Osteocyte (in vitro differentiated cells): ENCODE measurements at regions not wholly inside any gene's neighbourhood (a gene's known extent, or its start where the extent isn't known, plus 50 kb on each side); places are given as distances from the start of the nearest gene placed in this dataset.

ENCODE experiments used
- DNase-seq: peaks from one replicate; pipeline ENCODE4 v3.0.0; 2021; ENCODE audit warnings: mixed read lengths; ENCODE audit not compliant: unreplicated experiment; ENCODE audit errors: extremely low spot score
- H3K27ac Mint-ChIP-seq: one replicate; pipeline ENCODE4 v1.8.0; 2021; ENCODE audit warnings: mild to moderate bottlenecking, mixed read lengths; ENCODE audit not compliant: unreplicated experiment
- H3K27me3 Mint-ChIP-seq: one replicate; pipeline ENCODE4 v1.8.0; 2021; ENCODE audit warnings: mixed read lengths; ENCODE audit not compliant: unreplicated experiment
- H3K36me3 Mint-ChIP-seq: one replicate; pipeline ENCODE4 v1.8.0; 2021; ENCODE audit warnings: mixed read lengths; ENCODE audit not compliant: unreplicated experiment
- H3K4me1 Mint-ChIP-seq: one replicate; pipeline ENCODE4 v1.8.0; 2021; ENCODE audit warnings: mixed read lengths; ENCODE audit not compliant: unreplicated experiment
- H3K4me3 Mint-ChIP-seq: one replicate; pipeline ENCODE4 v1.8.0; 2021; ENCODE audit warnings: mild to moderate bottlenecking, moderate library complexity, mixed read lengths; ENCODE audit not compliant: unreplicated experiment
- H3K9me3 Mint-ChIP-seq: one replicate; pipeline ENCODE4 v1.8.0; 2021; ENCODE audit warnings: mixed read lengths; ENCODE audit not compliant: unreplicated experiment
- TF ChIP-seq, protein P1 (sequence below): fragments of 200-600 bp; sonication (generic); IDR thresholded peaks from 2 replicates; pipeline ENCODE4 v1.5.0; 2021; ENCODE audit warnings: antibody characterized with exemption, mild to moderate bottlenecking, moderate library complexity

DNA sequence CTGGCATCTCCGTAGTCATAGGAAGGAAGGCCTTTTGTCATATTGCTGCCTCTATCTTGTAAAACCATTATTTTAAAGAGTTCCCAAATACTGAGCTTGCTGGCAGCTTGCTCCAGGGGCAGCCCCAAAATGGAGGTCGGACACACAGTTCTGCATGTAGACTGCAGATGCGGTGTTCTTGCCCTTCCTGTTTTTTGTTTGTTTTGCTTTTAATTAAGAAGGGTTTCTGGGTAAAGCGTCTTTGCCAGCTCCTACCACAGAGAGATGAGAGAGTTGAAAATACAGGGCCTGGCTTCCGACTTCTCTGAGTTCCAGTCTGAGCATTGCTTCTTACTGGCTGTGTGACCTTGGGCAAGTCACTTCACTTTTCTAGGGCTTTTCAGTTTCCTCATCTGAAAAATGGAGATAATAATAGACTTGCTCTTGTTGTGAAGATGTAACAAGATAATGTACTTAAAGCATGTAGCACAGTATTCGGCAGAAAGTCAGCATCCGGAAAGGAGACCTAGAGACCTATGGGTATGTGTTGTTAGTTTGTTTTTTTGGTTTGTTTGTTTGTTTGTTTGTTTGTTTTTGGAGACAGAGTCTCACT lies 67.8 kb upstream of the GSE1 start:
- no peak overlapping the region for H3K4me3 Mint-ChIP-seq
- H3K27ac Mint-ChIP-seq: no peak overlapping the region
- no peaks in the 10 kb centered on the region for H3K9me3 Mint-ChIP-seq
- no peaks in the 10 kb centered on the region for H3K27me3 Mint-ChIP-seq
- H3K36me3 Mint-ChIP-seq: no peaks in the 10 kb centered on the region
- TF ChIP-seq, protein P1, sequence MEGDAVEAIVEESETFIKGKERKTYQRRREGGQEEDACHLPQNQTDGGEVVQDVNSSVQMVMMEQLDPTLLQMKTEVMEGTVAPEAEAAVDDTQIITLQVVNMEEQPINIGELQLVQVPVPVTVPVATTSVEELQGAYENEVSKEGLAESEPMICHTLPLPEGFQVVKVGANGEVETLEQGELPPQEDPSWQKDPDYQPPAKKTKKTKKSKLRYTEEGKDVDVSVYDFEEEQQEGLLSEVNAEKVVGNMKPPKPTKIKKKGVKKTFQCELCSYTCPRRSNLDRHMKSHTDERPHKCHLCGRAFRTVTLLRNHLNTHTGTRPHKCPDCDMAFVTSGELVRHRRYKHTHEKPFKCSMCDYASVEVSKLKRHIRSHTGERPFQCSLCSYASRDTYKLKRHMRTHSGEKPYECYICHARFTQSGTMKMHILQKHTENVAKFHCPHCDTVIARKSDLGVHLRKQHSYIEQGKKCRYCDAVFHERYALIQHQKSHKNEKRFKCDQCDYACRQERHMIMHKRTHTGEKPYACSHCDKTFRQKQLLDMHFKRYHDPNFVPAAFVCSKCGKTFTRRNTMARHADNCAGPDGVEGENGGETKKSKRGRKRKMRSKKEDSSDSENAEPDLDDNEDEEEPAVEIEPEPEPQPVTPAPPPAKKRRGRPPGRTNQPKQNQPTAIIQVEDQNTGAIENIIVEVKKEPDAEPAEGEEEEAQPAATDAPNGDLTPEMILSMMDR: no peak
- no peak for DNase-seq
- peaks cover 33% of the 10 kb centered on the region for H3K4me1 Mint-ChIP-seq

DNA sequence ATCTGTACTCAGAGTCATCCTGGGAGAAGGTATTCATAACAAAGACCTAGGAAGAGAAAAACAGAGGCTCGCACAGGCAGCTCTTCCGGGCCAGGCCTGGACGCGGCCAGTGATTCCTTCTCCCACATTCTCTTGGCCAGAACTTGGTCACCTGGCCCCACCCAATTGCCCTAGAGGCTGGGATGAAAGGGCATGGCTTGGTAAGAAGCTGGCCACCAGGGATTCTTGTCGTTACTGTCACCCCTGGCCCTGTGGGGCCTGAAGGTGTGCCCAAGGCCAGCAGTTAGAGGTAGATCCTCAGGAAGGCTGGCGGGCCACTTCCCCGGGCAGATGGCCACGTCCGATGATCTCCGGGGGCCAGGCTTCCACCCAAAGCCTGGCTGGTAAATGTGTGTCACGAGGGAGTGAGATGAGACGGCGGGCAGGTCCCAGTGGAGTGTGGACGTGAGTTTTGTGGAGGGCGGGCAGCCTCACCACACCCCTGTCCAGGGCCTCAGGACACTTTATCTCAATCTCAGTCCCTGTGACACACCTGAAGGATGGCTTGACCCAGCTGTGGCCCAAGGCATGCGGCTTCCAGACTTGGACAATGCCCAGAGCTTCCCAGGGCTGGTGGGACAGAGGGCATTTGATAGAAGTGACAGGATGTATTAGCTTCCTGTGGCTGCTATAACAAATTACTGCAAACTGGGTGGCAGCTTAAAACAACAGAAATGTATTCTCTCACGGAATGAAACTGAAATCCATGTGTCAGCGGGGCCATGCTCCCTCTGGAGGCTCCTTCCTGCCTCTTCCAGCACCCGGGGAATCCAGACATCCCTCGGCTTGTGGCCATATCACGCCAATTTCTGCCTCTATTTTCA lies 66.3 kb upstream of the GSE1 start:
- no peaks in the 10 kb centered on the region for H3K36me3 Mint-ChIP-seq
- TF ChIP-seq, protein P1: peak; percentile 35
- H3K4me3 Mint-ChIP-seq: no peak overlapping the region
- no peaks in the 10 kb centered on the region for H3K9me3 Mint-ChIP-seq
- no peaks in the 10 kb centered on the region for H3K27me3 Mint-ChIP-seq
- H3K4me1 Mint-ChIP-seq: peaks cover 31% of the 10 kb centered on the region
- H3K27ac Mint-ChIP-seq: no peak overlapping the region
- no peak for DNase-seq

DNA sequence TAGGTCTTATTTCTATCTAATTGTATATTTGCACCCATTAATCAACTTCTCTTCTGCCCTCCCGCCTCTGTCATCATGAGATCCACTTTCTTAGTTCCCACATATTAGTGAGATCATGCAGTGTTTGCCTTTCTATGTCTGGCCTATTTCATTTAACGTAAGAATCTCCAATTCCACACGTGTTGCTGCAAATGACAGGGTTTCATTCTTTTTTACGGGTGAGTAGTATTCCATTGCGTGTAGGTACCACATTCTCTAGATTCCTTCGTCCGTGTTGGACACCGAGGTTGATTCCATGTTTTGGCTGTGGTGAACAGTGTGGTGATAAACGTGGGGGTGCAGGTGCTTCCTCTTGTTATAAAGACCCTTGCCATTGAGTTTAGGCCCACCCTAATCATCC lies 64.7 kb upstream of the GSE1 start:
- Mint-ChIP-seq H3K4me3 (no peak overlapping the region), H3K4me1 (peaks cover 23% of the 10 kb centered on the region), H3K36me3 (no peaks in the 10 kb centered on the region), H3K27ac (no peak overlapping the region), H3K27me3 (no peaks in the 10 kb centered on the region), H3K9me3 (no peaks in the 10 kb centered on the region)
- DNase-seq: no peak
- TF ChIP-seq, protein P1: no peak

DNA sequence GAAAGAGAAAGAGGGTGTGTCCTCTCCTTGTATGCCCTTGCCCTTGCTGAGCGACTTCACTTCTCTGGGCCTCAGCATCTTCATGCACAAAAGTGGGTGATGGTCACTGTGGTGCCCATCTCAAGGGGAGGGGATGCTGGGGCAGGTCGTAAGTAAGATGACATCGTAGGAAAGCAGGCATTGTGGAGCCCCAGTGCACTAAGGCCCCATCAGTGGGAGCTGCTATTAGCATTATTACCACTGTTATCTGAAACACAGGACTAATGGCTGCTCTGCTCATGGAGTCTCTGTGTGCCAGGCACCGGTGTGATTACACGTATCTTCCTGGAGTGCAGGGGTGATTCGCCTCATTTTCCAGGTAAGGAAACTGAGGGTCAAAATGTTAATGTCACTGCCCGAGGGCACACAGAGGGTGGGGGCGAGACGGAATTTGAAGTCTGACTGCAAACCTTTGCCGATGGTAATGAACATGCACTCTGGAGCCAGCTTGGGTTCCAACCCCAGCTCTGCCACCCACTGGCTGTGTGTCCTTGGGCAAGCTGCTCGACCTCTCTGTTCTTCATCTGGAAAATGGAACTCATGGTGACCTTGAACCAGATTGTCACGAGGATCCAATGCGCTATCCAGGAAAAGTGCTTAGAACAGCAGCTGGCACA lies 63.2 kb upstream of the GSE1 start:
- DNase-seq: no peak
- Mint-ChIP-seq H3K4me3 (no peak overlapping the region), H3K4me1 (peaks cover 22% of the 10 kb centered on the region), H3K27me3 (no peaks in the 10 kb centered on the region), H3K36me3 (no peaks in the 10 kb centered on the region), H3K27ac (no peak overlapping the region), H3K9me3 (no peaks in the 10 kb centered on the region)
- TF ChIP-seq, protein P1: no peak

DNA sequence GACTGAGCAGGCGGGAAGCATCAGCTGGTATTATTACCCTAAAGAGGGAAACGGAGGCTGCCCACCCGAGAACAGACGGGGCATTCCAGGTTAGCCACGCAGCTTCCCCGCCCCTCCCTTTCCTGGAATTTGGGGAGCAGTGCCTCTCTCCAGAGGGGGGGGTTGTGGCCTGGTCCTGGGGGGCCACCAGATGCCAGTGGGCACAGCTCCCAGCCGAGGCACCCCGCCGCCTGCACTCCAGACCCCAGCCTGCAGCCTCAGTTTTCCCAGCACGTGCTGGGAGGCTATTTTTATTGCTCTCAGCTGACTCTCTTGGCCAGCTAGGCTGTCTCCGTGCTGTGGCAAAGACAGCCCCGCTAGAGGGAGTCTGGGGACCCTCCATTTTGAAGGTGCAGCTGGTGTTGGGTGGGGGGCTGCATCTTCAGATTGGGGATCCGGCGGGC lies 62.7 kb upstream of the GSE1 start:
- Mint-ChIP-seq H3K4me3 (no peak overlapping the region), H3K27me3 (no peaks in the 10 kb centered on the region), H3K36me3 (no peaks in the 10 kb centered on the region), H3K9me3 (no peaks in the 10 kb centered on the region), H3K27ac (no peak overlapping the region), H3K4me1 (peaks cover 18% of the 10 kb centered on the region)
- TF ChIP-seq, protein P1: no peak
- DNase-seq: no peak
